GM23338 (cell line): ENCODE measurements at regions not wholly inside any gene's neighbourhood (a gene's known extent, or its start where the extent isn't known, plus 50 kb on each side); places are given as distances from the start of the nearest gene placed in this dataset.

Experiments used
- CTCF ChIP-seq, 2 experiments: fragments of 200-600 bp in 1 of 2; sonication (generic) in 1 of 2; conservative IDR thresholded peaks; 2 replicates each; pipeline versions ENCODE4 v1.5.1 to v1.6.1; 2016 to 2017; ENCODE audit warnings: antibody characterized with exemption in 2 of 2, low read depth in 2 of 2, mild to moderate bottlenecking in 2 of 2, moderate library complexity in 1 of 2
- EZH2phosphoT487 ChIP-seq: fragments of 200-600 bp; sonication (generic); IDR thresholded peaks from one replicate; pipeline ENCODE4 v1.8.1; 2018; ENCODE audit warnings: antibody characterized with exemption; ENCODE audit not compliant: unreplicated experiment
- REST ChIP-seq: IDR thresholded peaks from one replicate; pipeline ENCODE4 v1.6.1; 2018; ENCODE audit warnings: antibody characterized with exemption; ENCODE audit not compliant: unreplicated experiment

- TF ChIP-seq CTCF (conservative IDR thresholded peaks at IDR 0.05; ENCODE audit: low read depth in 2 of 2) (no peak), REST (no peak), EZH2phosphoT487 (no peak)
Measured at GRCh38 chr12:53844994-53845844, 93.4 kb upstream of the HOXC13 start.
